Mucosa of rectum (tissue), 2 donors: ENCODE measurements at regions not wholly inside any gene's neighbourhood (a gene's known extent, or its start where the extent isn't known, plus 50 kb on each side); places are given as distances from the start of the nearest gene placed in this dataset.

ENCODE experiments used
- H3K27ac ChIP-seq, 2 donors: one replicate each; pipeline ENCODE4 v1.7.0; 2013; ENCODE audit warnings: inconsistent platforms in 2 of 2, low read depth in 2 of 2, low read length in 2 of 2
- H3K27me3 ChIP-seq, 2 donors: one replicate each; pipeline ENCODE4 v1.7.0; 2013; ENCODE audit warnings: low read length in 2 of 2; ENCODE audit not compliant: control insufficient read depth in 2 of 2, insufficient read depth in 2 of 2
- H3K36me3 ChIP-seq, 2 donors: one replicate each; pipeline ENCODE4 v1.7.0; 2013; ENCODE audit warnings: low read length in 2 of 2; ENCODE audit not compliant: control insufficient read depth in 2 of 2, insufficient read depth in 2 of 2
- H3K4me1 ChIP-seq, 2 donors: one replicate each; pipeline ENCODE4 v1.7.0; 2013; ENCODE audit warnings: low read length in 2 of 2, mild to moderate bottlenecking in 1 of 2; ENCODE audit not compliant: control insufficient read depth in 2 of 2, insufficient read depth in 2 of 2
- H3K4me3 ChIP-seq, 2 donors: one replicate each; pipeline ENCODE4 v1.7.0; 2013; ENCODE audit warnings: low read length in 2 of 2
- H3K9ac ChIP-seq, 2 donors: one replicate each; pipeline ENCODE4 v1.7.0; 2013; ENCODE audit warnings: low read length in 2 of 2, low read depth in 1 of 2, mild to moderate bottlenecking in 1 of 2
- H3K9me3 ChIP-seq, 2 donors: one replicate each; pipeline ENCODE4 v1.7.0; 2013; ENCODE audit warnings: low read length in 2 of 2; ENCODE audit not compliant: control insufficient read depth in 2 of 2
- donor health status: healthy.
- donor health status: Normal muscosa, but diverticular disease.

DNA sequence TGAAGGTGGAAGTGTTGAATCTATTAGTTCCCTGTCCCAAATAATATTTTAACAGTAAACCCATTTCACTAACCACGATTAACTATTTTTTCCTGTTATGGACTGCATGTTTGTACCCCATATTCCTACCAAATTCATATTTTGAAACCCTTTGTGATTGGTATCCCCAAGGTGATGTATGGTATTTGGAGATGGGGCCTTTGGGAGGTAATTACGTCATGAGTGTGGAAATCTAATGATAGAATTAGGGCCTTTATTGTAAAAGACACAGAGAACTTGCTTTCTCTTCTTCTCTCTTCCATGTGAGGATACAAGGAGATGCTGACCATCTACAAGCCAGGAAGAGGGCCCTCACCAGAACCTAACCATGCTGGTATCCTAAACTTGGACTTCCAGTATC lies 744.7 kb downstream of the DTWD2 start:
- H3K4me1 ChIP-seq, result no peaks in the 10 kb centered on the region
- H3K27ac ChIP-seq, result no peak overlapping the region
- no peaks in the 10 kb centered on the region for H3K27me3 ChIP-seq
- H3K9me3 ChIP-seq, result no peaks in the 10 kb centered on the region
- H3K9ac ChIP-seq, result no peak overlapping the region
- no peaks in the 10 kb centered on the region for H3K36me3 ChIP-seq
- no peak overlapping the region for H3K4me3 ChIP-seq

DNA sequence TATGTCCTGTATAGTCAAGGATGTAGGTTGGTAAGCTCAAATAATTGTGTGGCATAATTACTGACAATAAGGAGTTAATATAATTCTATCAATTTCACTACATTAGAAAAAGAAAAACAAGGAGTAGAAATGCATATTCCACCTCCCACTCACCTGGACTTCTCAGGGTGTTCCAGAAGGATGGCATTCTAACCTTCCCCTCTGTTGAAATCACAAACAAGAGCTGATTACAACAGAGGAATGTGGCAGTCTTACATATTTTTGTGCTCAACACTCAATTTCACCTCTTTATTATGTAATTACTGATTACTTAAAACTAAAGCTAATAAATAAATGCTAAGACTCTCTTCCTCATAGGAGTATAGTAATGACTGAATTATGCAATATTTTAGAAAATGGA lies 745.3 kb downstream of the DTWD2 start:
- Histone ChIP-seq H3K9ac (no peak overlapping the region), H3K27ac (no peak overlapping the region), H3K4me3 (no peak overlapping the region), H3K4me1 (no peaks in the 10 kb centered on the region), H3K9me3 (no peaks in the 10 kb centered on the region), H3K36me3 (no peaks in the 10 kb centered on the region), H3K27me3 (no peaks in the 10 kb centered on the region)

- H3K36me3 ChIP-seq, result no peaks in the 10 kb centered on the region
- no peak overlapping the region for H3K27ac ChIP-seq
- no peak overlapping the region for H3K9ac ChIP-seq
- no peaks in the 10 kb centered on the region for H3K4me1 ChIP-seq
- no peak overlapping the region for H3K4me3 ChIP-seq
- H3K27me3 ChIP-seq, result no peaks in the 10 kb centered on the region
- H3K9me3 ChIP-seq, result no peaks in the 10 kb centered on the region
Measured at GRCh38 chr5:118236108-118236849, 752.1 kb downstream of the DTWD2 start.

GRCh38 chr5:118233606-118234005 lies 754.7 kb downstream of the DTWD2 start:
- no peaks in the 10 kb centered on the region for H3K4me1 ChIP-seq
- no peak overlapping the region for H3K27ac ChIP-seq
- H3K9ac ChIP-seq, result no peak overlapping the region
- H3K4me3 ChIP-seq, result no peak overlapping the region
- H3K27me3 ChIP-seq, result no peaks in the 10 kb centered on the region
- no peaks in the 10 kb centered on the region for H3K9me3 ChIP-seq
- no peaks in the 10 kb centered on the region for H3K36me3 ChIP-seq

GRCh38 chr5:118228489-118228888 lies 759.9 kb downstream of the DTWD2 start:
- no peaks in the 10 kb centered on the region for H3K27me3 ChIP-seq
- H3K9ac ChIP-seq, result no peak overlapping the region
- H3K4me3 ChIP-seq, result no peak overlapping the region
- no peaks in the 10 kb centered on the region for H3K4me1 ChIP-seq
- H3K9me3 ChIP-seq, result no peaks in the 10 kb centered on the region
- H3K27ac ChIP-seq, result no peak overlapping the region
- no peaks in the 10 kb centered on the region for H3K36me3 ChIP-seq

DNA sequence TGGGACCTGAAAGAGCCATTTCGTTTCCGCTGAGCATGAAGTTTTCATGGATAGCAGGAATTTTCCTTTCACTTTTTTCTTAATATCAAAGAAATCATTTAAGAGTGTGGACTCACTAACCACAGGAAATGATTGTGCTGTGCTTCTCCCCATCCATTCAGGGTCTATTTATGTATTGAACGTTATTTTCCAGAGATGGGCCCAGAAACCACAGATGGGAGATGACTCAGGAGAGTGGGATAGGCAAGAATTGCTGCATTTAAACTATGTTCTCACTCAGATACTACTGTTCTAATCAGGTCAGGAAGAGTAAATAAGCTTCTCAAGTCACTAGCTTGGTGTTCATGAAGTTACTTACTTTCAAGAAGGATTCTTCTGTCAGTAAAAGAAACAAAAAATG lies 763.8 kb downstream of the DTWD2 start:
- H3K4me1 ChIP-seq, result no peaks in the 10 kb centered on the region
- H3K9ac ChIP-seq, result no peak overlapping the region
- no peaks in the 10 kb centered on the region for H3K27me3 ChIP-seq
- H3K36me3 ChIP-seq, result no peaks in the 10 kb centered on the region
- no peak overlapping the region for H3K27ac ChIP-seq
- no peaks in the 10 kb centered on the region for H3K9me3 ChIP-seq
- no peak overlapping the region for H3K4me3 ChIP-seq

GRCh38 chr5:118220556-118221195 lies 767.7 kb downstream of the DTWD2 start:
- H3K4me3 ChIP-seq, result no peak overlapping the region
- H3K36me3 ChIP-seq, result no peaks in the 10 kb centered on the region

DNA sequence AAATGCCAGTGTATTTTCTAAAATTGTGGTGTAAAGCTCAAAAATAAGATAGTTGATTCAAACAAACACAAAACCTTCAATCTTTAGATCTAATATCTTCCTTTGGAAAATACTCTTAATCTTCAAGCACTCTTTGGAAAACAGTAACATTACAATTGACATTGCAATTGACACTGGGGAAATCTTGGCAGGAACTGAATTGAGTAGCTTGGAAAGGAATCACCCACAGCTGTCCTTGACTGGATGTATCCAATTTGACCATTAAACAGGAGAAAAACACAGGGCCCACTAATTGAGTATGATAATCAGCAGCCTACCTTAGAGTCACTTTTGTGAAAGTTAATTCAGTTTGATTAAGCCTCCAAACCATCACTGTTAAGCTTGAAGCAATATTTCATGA lies 776.7 kb downstream of the DTWD2 start:
- Histone ChIP-seq H3K9me3 (peaks cover 0 to 2% of the 10 kb centered on the region in 2 donors), H3K4me1 (no peaks in the 10 kb centered on the region), H3K27me3 (no peaks in the 10 kb centered on the region), H3K36me3 (no peaks in the 10 kb centered on the region), H3K4me3 (no peak overlapping the region), H3K9ac (no peak overlapping the region), H3K27ac (no peak overlapping the region)

More at GRCh38 chr5:118220556-118221195, 767.7 kb downstream of the DTWD2 start:
- Histone ChIP-seq H3K27me3 (no peaks in the 10 kb centered on the region), H3K27ac (no peak overlapping the region), H3K4me1 (no peaks in the 10 kb centered on the region), H3K9ac (no peak overlapping the region), H3K9me3 (no peaks in the 10 kb centered on the region)

- H3K4me3 ChIP-seq, result no peak overlapping the region
- H3K27me3 ChIP-seq, result no peaks in the 10 kb centered on the region
- no peaks in the 10 kb centered on the region for H3K36me3 ChIP-seq
- H3K9me3 ChIP-seq, result peaks cover 0 to 2% of the 10 kb centered on the region in 2 donors
- no peaks in the 10 kb centered on the region for H3K4me1 ChIP-seq
- H3K9ac ChIP-seq, result no peak overlapping the region
- no peak overlapping the region for H3K27ac ChIP-seq
Measured at GRCh38 chr5:118208031-118208453, 780.3 kb downstream of the DTWD2 start.

DNA sequence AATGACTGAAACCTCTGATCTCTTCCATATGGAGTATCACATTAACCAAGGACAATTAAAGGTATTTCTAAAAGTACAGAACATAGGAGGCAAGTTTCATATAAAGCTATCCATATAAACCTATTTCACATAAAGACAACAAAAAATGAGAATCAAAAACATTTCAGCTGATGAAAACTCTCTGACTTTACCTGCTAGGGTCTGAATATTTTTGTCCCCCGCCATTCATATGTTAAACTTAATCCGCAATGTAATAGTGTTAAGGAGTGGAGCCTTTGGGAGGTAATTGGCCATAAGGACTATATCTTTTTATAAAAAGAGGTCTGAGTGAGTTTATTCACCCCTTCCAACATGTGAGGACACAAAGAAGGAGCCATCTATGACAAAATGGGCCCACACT lies 788.5 kb downstream of the DTWD2 start:
- Histone ChIP-seq H3K4me1 (no peaks in the 10 kb centered on the region), H3K9me3 (no peaks in the 10 kb centered on the region), H3K36me3 (no peaks in the 10 kb centered on the region), H3K27ac (no peak overlapping the region), H3K27me3 (no peaks in the 10 kb centered on the region), H3K9ac (no peak overlapping the region), H3K4me3 (no peak overlapping the region)
